DMS 273 (cell line): ENCODE measurements at regions not wholly inside any gene's neighbourhood (a gene's known extent, or its start where the extent isn't known, plus 50 kb on each side); places are given as distances from the start of the nearest gene placed in this dataset.
A peak's percentile ranks its signal among the peaks of the same experiment; 100 is the strongest.

Source experiments
- DNase-seq: peaks from one replicate; lab custom pipeline; 2025; ENCODE audit not compliant: unreplicated experiment; lab: John Stamatoyannopoulos, UW

GRCh38 chr14:53328841-53329240, 175.7 kb upstream of the DDHD1 start:
- DNase-seq, result no peak

GRCh38 chr14:53327716-53328115, 174.6 kb upstream of the DDHD1 start:
- DNase-seq, result no peak

GRCh38 chr14:53325176-53325806, 172.2 kb upstream of the DDHD1 start:
- peak; percentile 25 for DNase-seq

GRCh38 chr14:53316504-53316903, 163.4 kb upstream of the DDHD1 start:
- DNase-seq, result no peak

DNA sequence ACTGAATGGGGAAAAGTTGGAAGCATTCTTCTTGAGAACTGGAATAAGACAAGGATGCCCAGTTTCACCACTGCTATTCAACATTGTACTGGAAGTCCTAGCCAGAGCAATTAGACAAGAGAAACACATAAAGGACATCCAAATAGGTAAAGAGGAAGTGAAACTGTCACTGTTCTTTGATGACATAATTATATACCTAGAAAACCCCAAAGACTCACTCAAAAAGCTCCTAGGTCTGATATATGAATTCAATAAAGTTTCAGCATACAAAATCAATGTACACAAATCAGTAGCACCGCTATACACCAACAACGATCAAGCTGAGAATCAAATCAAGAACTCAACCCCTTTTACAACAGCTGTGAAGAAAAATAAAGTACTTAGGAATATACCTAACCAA, 157.3 kb upstream of the DDHD1 start:
- no peak for DNase-seq

- DNase-seq, result no peak
Measured at GRCh38 chr14:53306911-53307310, 153.8 kb upstream of the DDHD1 start.

DNA sequence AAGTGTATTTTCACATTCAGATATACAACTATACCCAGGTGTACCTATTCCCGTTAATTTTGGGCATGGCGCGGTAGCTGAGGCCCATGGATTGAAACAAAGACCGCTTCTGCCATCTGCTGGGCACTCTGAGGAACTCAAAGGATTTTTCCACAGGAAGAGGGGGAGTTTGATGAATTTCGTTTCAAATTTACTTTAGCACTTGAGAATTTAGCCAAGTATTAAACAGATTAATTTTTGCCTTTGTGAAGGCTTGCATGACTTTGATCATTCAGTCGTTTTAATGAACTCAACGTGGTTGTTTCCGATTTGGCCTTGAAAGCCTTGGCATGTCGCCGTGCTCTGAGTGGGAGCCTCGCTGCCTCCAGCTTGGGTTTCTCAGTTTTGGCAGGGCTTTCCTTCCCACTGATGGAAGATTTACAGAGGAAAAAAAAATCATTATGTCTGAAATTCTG, 153.2 kb upstream of the DDHD1 start:
- peak; percentile 71 for DNase-seq

GRCh38 chr14:53304726-53305381, 151.7 kb upstream of the DDHD1 start:
- DNase-seq, result no peak

GRCh38 chr14:53295985-53296582, 143.0 kb upstream of the DDHD1 start:
- DNase-seq, result peak; percentile 69

GRCh38 chr14:53295372-53295771, 142.2 kb upstream of the DDHD1 start:
- DNase-seq, result no peak

GRCh38 chr14:53286301-53286700, 133.2 kb upstream of the DDHD1 start:
- no peak for DNase-seq

- DNase-seq, result peak; percentile 9
Measured at GRCh38 chr14:53285821-53286220, 132.7 kb upstream of the DDHD1 start.

GRCh38 chr14:53285064-53285463, 131.9 kb upstream of the DDHD1 start:
- no peak for DNase-seq

- DNase-seq, result peak; percentile 11
Measured at GRCh38 chr14:53278602-53279506, 125.7 kb upstream of the DDHD1 start.

DNA sequence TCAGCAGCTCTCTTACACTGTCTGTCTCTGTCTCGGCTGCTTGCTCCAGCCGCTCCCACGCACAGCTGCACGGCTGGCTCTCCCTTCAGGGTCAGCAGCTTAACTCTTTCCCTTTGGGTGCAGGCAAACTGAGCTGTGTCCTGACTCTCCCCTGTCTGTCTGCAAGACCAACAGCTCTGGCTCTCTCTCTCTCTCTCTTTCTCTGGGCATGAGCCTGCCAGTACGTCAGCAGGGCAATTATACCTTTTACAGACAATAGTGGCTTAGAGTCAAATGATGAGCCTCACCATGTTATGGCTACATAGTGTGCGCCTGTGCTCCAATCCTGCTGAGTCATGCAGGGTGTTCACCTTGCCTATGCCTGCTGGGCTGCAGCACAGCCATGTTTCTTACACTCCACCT, 120.5 kb upstream of the DDHD1 start:
- DNase-seq, result peak; percentile 28

DNA sequence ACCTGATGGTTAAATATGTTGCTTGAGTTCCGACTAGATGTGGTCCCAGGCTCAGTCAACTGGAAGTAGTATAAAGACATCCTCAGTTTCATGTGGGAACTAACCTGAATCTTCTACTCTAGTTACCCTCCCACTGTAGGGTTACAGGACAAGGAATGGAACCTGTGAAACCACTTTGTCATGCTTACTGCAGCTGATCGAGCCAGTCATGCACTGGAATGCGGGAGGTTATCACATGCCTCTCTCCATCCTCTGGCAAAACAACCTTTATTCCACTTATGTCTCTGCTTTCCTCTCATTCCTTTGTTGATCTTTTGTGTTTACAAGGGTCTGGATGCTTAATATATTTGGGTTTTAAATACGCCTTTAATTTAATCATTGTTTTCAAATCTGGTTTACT, 111.9 kb upstream of the DDHD1 start:
- DNase-seq, result no peak

DNA sequence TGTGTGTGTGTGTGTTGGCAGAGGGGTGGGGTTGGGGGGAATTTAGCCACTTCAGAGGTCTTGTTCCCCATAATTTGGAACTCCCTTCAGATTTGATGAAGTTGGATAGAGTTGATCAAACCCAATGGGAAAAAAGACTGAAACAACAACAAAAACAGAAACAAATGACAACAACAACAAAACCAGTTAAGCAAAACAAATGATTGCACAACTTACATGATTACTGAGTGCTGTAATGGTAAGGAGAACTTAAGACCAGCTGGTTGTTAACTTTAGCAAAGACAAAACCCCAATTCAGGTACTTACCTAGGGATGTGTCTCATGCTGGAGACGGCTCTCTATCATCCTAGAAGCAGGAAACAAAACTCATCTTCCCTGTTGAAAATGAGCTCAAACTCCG, 107.8 kb upstream of the DDHD1 start:
- no peak for DNase-seq

GRCh38 chr14:53260286-53260685, 107.2 kb upstream of the DDHD1 start:
- no peak for DNase-seq

GRCh38 chr14:53252141-53252540, 99.0 kb upstream of the DDHD1 start:
- DNase-seq, result no peak

DNA sequence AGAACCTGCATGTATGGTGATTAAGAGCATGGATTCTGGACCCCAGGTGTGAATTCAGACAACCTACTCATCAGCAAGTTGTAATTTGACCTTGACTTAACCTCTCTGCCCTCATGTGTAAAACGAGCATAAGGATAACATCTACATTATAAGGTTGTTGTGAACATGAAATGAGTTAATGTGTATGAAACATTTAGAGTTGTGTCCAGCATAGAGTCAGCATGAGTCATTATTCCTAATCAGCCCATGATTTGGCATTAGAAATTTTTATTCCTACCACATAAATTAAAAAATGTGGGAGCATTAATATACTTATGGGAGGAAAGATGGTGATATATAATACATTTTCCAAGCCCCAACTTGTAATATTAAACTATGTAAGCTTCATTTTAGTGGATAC, 95.9 kb upstream of the DDHD1 start:
- DNase-seq, result no peak

GRCh38 chr14:53247596-53248370, 94.7 kb upstream of the DDHD1 start:
- DNase-seq, result peak; percentile 37
